Kidney (tissue), 13 donors: ENCODE measurements at regions not wholly inside any gene's neighbourhood (a gene's known extent, or its start where the extent isn't known, plus 50 kb on each side); places are given as distances from the start of the nearest gene placed in this dataset.
A peak's percentile ranks its signal among the peaks of the same experiment; 100 is the strongest.
"Not testable (repeated sequence)": the region's sequence is repeated elsewhere in the genome, so short reads cannot be mapped to it uniquely, and the experiment has no call there.

Experiments
- DNase-seq, 5 donors: peaks; one replicate each; pipeline ENCODE4 v3.0.0-alpha.2; 2013 to 2020
- FAIRE-seq: peaks from 2 replicates; lab custom pipeline; 2012; peaks lifted over from hg19 to GRCh38; lab: Jason Lieb, UNC
- H3K27ac ChIP-seq, 2 donors: one replicate each; pipeline ENCODE4 v1.7.0; 2013; ENCODE audit warnings: low read depth in 2 of 2, low read length in 2 of 2, inconsistent platforms in 1 of 2
- H3K27me3 ChIP-seq: one replicate; pipeline ENCODE4 v1.7.1; 2013; ENCODE audit warnings: low read length, inconsistent platforms; ENCODE audit not compliant: control insufficient read depth, insufficient read depth
- H3K36me3 ChIP-seq, 3 donors: one replicate each; pipeline versions ENCODE4 v1.7.0 to v1.7.1; 2013; ENCODE audit warnings: low read length in 3 of 3, control low read depth in 1 of 3, inconsistent platforms in 1 of 3; ENCODE audit not compliant: insufficient read depth in 3 of 3, control insufficient read depth in 2 of 3
- H3K4me1 ChIP-seq, 3 donors: one replicate each; pipeline versions ENCODE4 v1.7.0 to v1.7.1; 2013; ENCODE audit warnings: low read length in 3 of 3, inconsistent platforms in 1 of 3, low read depth in 1 of 3; ENCODE audit not compliant: control insufficient read depth in 2 of 3, insufficient read depth in 2 of 3
- H3K4me3 ChIP-seq, 3 donors: one replicate each; pipeline versions ENCODE4 v1.7.0 to v1.8.1; 2013; ENCODE audit warnings: low read length in 3 of 3, control low read depth in 1 of 3, inconsistent platforms in 1 of 3
- H3K9ac ChIP-seq, 3 donors: one replicate each; pipeline versions ENCODE4 v1.7.0 to v1.7.1; 2013; ENCODE audit warnings: low read length in 3 of 3, control low read depth in 1 of 3, inconsistent platforms in 1 of 3
- H3K9me3 ChIP-seq, 3 donors: one replicate each; pipeline versions ENCODE4 v1.7.0 to v1.7.1; 2013; ENCODE audit warnings: low read length in 3 of 3, control low read depth in 1 of 3, inconsistent platforms in 1 of 3; ENCODE audit not compliant: control insufficient read depth in 2 of 3, insufficient read depth in 1 of 3
- intact Hi-C: fragments of 100-400 bp; cut with DNase I; formaldehyde crosslinking; loops from one replicate; pipeline ENCODE4 v1.11.1; 2022
- TF ChIP-seq, protein P1 (sequence below): IDR thresholded peaks from 3 replicates; pipeline ENCODE4 v1.5.1; 2012; ENCODE audit warnings: mild to moderate bottlenecking, moderate library complexity, borderline replicate concordance; ENCODE audit not compliant: insufficient read depth; ENCODE audit errors: extremely low read depth
- donor health status: control.
- donor health status: control.
- donor health status: control.
- donor health status: control.
- donor health status: control.
- donor health status: DM: yes; HTN: yes; CAD: no.
- donor health status: Normal renal cell carcinoma (clear cell type).

DNA sequence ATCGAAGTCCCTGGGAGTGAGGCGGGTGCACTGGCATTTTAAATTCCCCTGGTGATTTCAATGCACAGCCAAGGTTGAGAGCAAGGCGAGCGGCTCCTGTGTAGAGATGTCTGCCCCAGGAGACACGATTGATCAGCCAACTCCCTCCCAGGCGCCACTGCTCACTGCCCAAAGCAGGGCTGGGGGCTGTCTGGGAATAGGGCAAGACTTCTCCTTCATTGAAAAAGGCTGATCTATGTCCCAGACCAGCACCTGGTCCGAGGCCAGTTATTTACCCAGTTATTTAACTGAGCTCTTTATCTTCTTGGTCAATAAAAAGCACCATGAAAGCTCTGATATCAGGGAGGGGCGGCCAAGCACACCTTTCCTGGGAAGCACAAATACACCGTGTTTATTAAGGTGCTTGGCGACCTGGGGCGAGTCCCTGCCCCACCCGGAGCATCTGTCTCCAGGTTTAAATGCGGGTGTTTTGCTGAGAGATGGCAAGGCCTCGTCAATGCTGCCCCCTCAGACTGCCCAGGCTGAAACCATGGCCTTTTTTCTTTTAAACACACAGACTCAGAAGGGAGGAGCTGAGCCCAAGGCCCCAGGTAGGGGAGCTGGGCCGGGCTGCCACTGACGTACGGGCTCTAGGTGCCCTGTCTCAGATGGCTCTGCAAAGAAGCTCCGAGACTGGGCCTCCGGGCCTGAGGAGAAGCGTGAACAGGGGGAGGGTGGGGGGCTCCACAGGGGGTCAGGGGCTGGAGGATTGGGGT, 73.9 kb upstream of the HPCAL1 start:
- no peak overlapping the region for H3K27ac ChIP-seq

DNA sequence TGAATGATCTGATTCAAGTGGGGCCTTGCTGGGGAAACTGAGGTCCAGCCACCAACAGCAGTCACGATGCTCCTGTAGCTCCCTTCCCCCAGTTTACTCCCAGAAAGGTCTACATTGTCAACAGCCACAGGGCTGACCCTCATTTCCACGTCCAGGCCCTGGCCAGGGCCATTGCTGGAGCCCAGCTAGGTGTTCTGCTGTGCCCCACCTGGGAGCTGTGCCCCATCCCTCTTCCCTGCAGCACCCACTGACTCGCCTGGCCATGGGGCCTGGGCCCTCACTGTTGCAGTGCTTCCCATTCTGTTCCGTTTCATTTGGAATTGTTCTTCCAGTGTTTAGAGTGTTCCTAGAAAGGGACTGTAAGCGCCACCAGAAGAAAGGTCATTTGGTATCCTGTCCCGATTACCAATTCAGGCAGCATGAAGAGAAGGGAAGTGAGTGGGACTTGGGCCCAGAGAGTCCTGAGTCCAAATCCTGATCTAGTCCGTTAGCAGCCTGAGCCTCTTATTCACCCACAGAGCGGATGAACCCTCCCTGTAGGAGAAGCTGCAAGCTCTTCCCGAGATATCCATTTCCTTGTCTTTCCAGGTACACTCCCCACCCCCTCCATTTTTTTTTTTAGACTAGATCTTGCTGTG, 73.1 kb upstream of the HPCAL1 start:
- FAIRE-seq = no peak
- intact Hi-C loops = no loop called here
- H3K4me1 ChIP-seq = peaks cover 0 to 5% (median 2%) of the 10 kb centered on the region in 3 donors
- no peak overlapping the region for H3K4me3 ChIP-seq
- TF ChIP-seq, protein P1, sequence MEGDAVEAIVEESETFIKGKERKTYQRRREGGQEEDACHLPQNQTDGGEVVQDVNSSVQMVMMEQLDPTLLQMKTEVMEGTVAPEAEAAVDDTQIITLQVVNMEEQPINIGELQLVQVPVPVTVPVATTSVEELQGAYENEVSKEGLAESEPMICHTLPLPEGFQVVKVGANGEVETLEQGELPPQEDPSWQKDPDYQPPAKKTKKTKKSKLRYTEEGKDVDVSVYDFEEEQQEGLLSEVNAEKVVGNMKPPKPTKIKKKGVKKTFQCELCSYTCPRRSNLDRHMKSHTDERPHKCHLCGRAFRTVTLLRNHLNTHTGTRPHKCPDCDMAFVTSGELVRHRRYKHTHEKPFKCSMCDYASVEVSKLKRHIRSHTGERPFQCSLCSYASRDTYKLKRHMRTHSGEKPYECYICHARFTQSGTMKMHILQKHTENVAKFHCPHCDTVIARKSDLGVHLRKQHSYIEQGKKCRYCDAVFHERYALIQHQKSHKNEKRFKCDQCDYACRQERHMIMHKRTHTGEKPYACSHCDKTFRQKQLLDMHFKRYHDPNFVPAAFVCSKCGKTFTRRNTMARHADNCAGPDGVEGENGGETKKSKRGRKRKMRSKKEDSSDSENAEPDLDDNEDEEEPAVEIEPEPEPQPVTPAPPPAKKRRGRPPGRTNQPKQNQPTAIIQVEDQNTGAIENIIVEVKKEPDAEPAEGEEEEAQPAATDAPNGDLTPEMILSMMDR = no peak
- no peaks in the 10 kb centered on the region for H3K27me3 ChIP-seq
- H3K27ac ChIP-seq = no peak overlapping the region
- no peaks in the 10 kb centered on the region for H3K36me3 ChIP-seq
- peaks cover 0 to 2% (median 0%) of the 10 kb centered on the region in 3 donors for H3K9me3 ChIP-seq
- DNase-seq = peak in 1 of 5 donors; percentile 22
- no peak overlapping the region for H3K9ac ChIP-seq

More for the DNA sequence above, 73.9 kb upstream of the HPCAL1 start:
- Histone ChIP-seq H3K4me3 (no peak overlapping the region), H3K27me3 (no peaks in the 10 kb centered on the region), H3K4me1 (peaks cover 0 to 5% (median 2%) of the 10 kb centered on the region in 3 donors), H3K9me3 (peaks cover 0 to 2% (median 0%) of the 10 kb centered on the region in 3 donors), H3K9ac (no peak overlapping the region), H3K36me3 (no peaks in the 10 kb centered on the region)
- TF ChIP-seq, protein P1 = no peak
- intact Hi-C loops = no loop called here
- DNase-seq (peak in 2 of 5 donors; percentile 34 to 58), FAIRE-seq (no peak)

DNA sequence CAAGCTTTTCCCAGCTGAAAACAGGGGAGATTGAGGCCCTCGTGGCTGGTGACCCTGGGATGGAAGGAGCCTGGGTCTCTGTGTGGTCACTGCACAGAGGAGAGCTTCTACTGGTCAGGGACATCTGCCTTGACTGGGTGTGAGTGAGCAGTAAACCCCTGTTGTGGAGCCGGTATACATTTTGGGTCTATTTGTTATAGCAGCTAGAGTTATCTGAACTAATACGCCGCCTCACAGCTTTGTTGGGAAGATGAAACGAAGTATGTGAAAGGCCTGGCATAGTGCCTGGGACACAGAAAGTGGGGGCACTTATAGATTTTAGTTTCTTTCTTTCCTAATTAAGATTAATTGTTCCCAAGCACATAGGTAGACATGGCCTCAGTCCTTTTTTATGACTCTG, 72.2 kb upstream of the HPCAL1 start:
- H3K4me1 ChIP-seq = peaks cover 0 to 5% (median 2%) of the 10 kb centered on the region in 3 donors
- no peak overlapping the region for H3K4me3 ChIP-seq
- H3K27me3 ChIP-seq = no peaks in the 10 kb centered on the region
- intact Hi-C loops = no loop called here
- peaks cover 0 to 2% (median 0%) of the 10 kb centered on the region in 3 donors for H3K9me3 ChIP-seq
- no peak overlapping the region for H3K27ac ChIP-seq
- H3K36me3 ChIP-seq = no peaks in the 10 kb centered on the region
- no peak overlapping the region for H3K9ac ChIP-seq
- FAIRE-seq = no peak
- peak in 1 of 5 donors; percentile 20 for DNase-seq
- TF ChIP-seq, protein P1 = no peak

DNA sequence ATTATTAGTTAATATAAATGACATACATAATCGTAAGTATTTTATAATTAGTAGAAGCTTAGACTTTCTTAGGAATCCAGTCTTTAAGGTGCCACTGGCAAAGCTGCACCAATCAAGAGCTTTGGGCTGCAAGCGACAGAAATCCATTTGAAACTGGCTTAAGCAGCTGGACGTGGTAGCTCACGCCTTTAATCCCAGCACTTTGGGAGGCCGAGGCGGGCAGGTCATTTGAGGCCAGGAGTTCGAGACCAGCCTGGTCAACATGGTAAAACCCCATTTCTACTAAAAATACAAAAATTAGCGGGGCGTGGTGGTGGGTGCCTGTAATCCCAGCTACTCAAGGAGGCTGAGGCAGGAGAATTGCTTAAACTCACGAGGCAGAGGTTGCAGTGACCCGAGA, 71.8 kb upstream of the HPCAL1 start:
- H3K4me3 ChIP-seq, H3K27me3 ChIP-seq, H3K36me3 ChIP-seq, H3K4me1 ChIP-seq, H3K9ac ChIP-seq, FAIRE-seq, H3K9me3 ChIP-seq, H3K27ac ChIP-seq, intact Hi-C loops: not testable (repeated sequence)
- peak in 1 of 5 donors; percentile 14 for DNase-seq
